ENCODE measurements at regions not wholly inside any gene's neighbourhood (a gene's known extent, or its start where the extent isn't known, plus 50 kb on each side); places are given as distances from the start of the nearest gene placed in this dataset.

DNA sequence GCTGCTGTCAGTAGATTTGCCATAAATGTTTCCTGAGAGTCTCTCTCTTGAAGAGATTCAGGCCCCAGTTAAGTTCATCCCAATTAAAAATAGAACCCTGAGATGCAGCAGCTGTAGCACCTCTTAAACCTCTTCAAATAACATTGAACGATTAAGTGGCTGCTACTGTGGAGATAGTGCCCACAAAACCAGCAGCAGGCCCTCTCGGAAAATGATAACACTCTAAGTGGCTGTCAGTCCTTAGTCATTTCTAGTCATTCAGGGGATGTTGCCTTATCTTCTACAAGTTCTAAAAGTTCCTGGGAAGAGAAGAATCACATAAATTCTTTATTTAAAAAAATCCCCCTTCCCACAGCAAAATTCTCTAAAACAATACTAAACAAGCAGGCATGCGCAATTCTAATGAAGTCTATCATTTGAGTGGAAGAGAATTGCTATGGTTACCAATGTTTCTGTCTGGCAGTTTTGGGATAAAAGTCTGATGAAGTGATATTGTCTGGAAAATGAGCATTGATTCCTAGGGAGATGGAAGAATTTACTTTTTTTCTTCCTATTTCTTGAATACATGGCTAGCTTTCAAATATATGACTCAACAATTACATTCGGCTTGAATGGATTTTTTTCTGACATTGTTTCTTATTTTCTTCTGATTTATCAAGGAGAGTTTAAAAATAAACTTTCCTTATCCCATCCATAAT lies 131.9 kb downstream of the TRMT11 start (continued):
- TF ChIP-seq, protein P1, sequence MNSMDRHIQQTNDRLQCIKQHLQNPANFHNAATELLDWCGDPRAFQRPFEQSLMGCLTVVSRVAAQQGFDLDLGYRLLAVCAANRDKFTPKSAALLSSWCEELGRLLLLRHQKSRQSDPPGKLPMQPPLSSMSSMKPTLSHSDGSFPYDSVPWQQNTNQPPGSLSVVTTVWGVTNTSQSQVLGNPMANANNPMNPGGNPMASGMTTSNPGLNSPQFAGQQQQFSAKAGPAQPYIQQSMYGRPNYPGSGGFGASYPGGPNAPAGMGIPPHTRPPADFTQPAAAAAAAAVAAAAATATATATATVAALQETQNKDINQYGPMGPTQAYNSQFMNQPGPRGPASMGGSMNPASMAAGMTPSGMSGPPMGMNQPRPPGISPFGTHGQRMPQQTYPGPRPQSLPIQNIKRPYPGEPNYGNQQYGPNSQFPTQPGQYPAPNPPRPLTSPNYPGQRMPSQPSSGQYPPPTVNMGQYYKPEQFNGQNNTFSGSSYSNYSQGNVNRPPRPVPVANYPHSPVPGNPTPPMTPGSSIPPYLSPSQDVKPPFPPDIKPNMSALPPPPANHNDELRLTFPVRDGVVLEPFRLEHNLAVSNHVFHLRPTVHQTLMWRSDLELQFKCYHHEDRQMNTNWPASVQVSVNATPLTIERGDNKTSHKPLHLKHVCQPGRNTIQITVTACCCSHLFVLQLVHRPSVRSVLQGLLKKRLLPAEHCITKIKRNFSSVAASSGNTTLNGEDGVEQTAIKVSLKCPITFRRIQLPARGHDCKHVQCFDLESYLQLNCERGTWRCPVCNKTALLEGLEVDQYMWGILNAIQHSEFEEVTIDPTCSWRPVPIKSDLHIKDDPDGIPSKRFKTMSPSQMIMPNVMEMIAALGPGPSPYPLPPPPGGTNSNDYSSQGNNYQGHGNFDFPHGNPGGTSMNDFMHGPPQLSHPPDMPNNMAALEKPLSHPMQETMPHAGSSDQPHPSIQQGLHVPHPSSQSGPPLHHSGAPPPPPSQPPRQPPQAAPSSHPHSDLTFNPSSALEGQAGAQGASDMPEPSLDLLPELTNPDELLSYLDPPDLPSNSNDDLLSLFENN (IDR thresholded peaks at IDR 0.05; ENCODE audit: low read depth in 2 of 2, low read length in 2 of 2), result peak in 1 of 2 experiments; percentile 92; a peak in 1 of 4 replicates
- TF ChIP-seq ZNF24 (IDR thresholded peaks at IDR 0.05) (no peak), PTBP1 (IDR thresholded peaks at IDR 0.05; ENCODE audit: low read depth, low read length) (no peak), ZNF699 (CRISPR knock-in tag; IDR thresholded peaks at IDR 0.05; ENCODE audit: insufficient replicate concordance) (no peak), EHMT2 (IDR thresholded peaks at IDR 0.05) (no peak), SRF (CRISPR knock-in tag; IDR thresholded peaks at IDR 0.05) (no peak), SRSF7 (optimal IDR thresholded peaks at IDR 0.05; ENCODE audit: low read depth, low read length) (no peak), CCNT2 (IDR thresholded peaks at IDR 0.05; ENCODE audit: borderline replicate concordance, extremely low read depth, insufficient read length, low read depth, low read length) (peak; percentile 81), CBFA2T3 (IDR thresholded peaks at IDR 0.05) (peak; percentile 96), MBD2 (IDR thresholded peaks at IDR 0.05; ENCODE audit: borderline replicate concordance, low read depth) (peak; percentile 56; the same call in 1 of the 2 replicates), ATF1 (CRISPR knock-in tag; IDR thresholded peaks at IDR 0.05) (no peak), ATF1 (tag; IDR thresholded peaks at IDR 0.05) (peak; percentile 28; the same call in 1 of the 2 replicates), MEF2D (tag; conservative IDR thresholded peaks at IDR 0.05; ENCODE audit: low read depth) (peak; percentile 85), ZNF197 (CRISPR knock-in tag; IDR thresholded peaks at IDR 0.05; ENCODE audit: low read depth) (peak; percentile 82), DPF2 (IDR thresholded peaks at IDR 0.05) (peak; percentile 88)
- TF ChIP-seq, protein P2, sequence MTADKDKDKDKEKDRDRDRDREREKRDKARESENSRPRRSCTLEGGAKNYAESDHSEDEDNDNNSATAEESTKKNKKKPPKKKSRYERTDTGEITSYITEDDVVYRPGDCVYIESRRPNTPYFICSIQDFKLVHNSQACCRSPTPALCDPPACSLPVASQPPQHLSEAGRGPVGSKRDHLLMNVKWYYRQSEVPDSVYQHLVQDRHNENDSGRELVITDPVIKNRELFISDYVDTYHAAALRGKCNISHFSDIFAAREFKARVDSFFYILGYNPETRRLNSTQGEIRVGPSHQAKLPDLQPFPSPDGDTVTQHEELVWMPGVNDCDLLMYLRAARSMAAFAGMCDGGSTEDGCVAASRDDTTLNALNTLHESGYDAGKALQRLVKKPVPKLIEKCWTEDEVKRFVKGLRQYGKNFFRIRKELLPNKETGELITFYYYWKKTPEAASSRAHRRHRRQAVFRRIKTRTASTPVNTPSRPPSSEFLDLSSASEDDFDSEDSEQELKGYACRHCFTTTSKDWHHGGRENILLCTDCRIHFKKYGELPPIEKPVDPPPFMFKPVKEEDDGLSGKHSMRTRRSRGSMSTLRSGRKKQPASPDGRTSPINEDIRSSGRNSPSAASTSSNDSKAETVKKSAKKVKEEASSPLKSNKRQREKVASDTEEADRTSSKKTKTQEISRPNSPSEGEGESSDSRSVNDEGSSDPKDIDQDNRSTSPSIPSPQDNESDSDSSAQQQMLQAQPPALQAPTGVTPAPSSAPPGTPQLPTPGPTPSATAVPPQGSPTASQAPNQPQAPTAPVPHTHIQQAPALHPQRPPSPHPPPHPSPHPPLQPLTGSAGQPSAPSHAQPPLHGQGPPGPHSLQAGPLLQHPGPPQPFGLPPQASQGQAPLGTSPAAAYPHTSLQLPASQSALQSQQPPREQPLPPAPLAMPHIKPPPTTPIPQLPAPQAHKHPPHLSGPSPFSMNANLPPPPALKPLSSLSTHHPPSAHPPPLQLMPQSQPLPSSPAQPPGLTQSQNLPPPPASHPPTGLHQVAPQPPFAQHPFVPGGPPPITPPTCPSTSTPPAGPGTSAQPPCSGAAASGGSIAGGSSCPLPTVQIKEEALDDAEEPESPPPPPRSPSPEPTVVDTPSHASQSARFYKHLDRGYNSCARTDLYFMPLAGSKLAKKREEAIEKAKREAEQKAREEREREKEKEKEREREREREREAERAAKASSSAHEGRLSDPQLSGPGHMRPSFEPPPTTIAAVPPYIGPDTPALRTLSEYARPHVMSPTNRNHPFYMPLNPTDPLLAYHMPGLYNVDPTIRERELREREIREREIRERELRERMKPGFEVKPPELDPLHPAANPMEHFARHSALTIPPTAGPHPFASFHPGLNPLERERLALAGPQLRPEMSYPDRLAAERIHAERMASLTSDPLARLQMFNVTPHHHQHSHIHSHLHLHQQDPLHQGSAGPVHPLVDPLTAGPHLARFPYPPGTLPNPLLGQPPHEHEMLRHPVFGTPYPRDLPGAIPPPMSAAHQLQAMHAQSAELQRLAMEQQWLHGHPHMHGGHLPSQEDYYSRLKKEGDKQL (CRISPR knock-in tag; IDR thresholded peaks at IDR 0.05; ENCODE audit: borderline replicate concordance), result no peak
- TF ChIP-seq, protein P3, sequence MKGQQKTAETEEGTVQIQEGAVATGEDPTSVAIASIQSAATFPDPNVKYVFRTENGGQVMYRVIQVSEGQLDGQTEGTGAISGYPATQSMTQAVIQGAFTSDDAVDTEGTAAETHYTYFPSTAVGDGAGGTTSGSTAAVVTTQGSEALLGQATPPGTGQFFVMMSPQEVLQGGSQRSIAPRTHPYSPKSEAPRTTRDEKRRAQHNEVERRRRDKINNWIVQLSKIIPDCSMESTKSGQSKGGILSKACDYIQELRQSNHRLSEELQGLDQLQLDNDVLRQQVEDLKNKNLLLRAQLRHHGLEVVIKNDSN (CRISPR knock-in tag; IDR thresholded peaks at IDR 0.05), result no peak
